ENCODE measurements at regions not wholly inside any gene's neighbourhood (a gene's known extent, or its start where the extent isn't known, plus 50 kb on each side); places are given as distances from the start of the nearest gene placed in this dataset.

DNA sequence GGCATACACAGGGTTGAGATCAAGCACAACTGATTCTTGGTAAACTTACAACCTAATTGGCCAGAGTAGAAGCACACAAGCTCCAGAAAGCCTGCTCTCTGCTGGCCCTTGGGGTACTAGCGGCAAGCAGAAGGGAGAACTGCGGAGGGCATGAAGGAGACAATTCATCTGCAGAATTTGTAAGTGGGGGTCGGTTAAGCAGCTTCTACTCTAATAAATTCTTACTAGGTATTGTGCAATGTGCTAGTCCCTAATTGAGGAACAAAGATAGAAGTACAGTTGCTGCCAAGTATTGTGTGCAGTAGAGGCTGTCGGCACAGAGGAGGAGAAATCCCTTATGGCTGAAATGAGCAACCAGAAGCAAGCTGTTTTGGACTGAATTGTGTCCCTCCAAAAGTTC, 91.2 kb upstream of the VEPH1 start:
- TF ChIP-seq, protein P1, sequence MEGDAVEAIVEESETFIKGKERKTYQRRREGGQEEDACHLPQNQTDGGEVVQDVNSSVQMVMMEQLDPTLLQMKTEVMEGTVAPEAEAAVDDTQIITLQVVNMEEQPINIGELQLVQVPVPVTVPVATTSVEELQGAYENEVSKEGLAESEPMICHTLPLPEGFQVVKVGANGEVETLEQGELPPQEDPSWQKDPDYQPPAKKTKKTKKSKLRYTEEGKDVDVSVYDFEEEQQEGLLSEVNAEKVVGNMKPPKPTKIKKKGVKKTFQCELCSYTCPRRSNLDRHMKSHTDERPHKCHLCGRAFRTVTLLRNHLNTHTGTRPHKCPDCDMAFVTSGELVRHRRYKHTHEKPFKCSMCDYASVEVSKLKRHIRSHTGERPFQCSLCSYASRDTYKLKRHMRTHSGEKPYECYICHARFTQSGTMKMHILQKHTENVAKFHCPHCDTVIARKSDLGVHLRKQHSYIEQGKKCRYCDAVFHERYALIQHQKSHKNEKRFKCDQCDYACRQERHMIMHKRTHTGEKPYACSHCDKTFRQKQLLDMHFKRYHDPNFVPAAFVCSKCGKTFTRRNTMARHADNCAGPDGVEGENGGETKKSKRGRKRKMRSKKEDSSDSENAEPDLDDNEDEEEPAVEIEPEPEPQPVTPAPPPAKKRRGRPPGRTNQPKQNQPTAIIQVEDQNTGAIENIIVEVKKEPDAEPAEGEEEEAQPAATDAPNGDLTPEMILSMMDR (conservative IDR thresholded peaks at IDR 0.05 in 1 of 2, IDR thresholded peaks at IDR 0.05 in 1 of 2; ENCODE audit: extremely low read depth in 1 of 2, insufficient read depth in 1 of 2, low read depth in 1 of 2, low read length in 2 of 2) = no peak
- no peak for TF ChIP-seq EZH2 (IDR thresholded peaks at IDR 0.05; ENCODE audit: borderline replicate concordance, low read length)

All from mammary epithelial cell (primary cell).